Lung (tissue), 11 donors: ENCODE measurements at regions not wholly inside any gene's neighbourhood (a gene's known extent, or its start where the extent isn't known, plus 50 kb on each side); places are given as distances from the start of the nearest gene placed in this dataset.

Experiments used
- ATAC-seq: fragments of 200-7000 bp; cut with Tn5 transposase; one replicate; pipeline ENCODE4 v1.9.1; 2020; ENCODE audit warnings: moderate number of reproducible peaks; ENCODE audit not compliant: insufficient read depth, low FRiP score
- DNase-seq, 3 donors: peaks; one replicate each; pipeline ENCODE4 v3.0.0-alpha.2; 2013 to 2017
- H3K27ac ChIP-seq, 2 donors: one replicate each; pipeline ENCODE4 v1.5.1; 2013; ENCODE audit warnings: mild to moderate bottlenecking in 2 of 2, moderate library complexity in 2 of 2, control low read depth in 1 of 2, inconsistent platforms in 1 of 2, low read depth in 1 of 2, low read length in 1 of 2
- H3K27me3 ChIP-seq, 3 donors: one replicate each; pipeline ENCODE4 v1.5.1; 2013; ENCODE audit warnings: low read length in 2 of 3; ENCODE audit not compliant: control insufficient read depth in 3 of 3, insufficient read depth in 3 of 3
- H3K36me3 ChIP-seq, 4 donors: one replicate each; pipeline ENCODE4 v1.5.1; 2013; ENCODE audit warnings: low read length in 4 of 4, mild to moderate bottlenecking in 1 of 4, moderate library complexity in 1 of 4; ENCODE audit not compliant: control insufficient read depth in 4 of 4, insufficient read depth in 4 of 4
- H3K4me1 ChIP-seq, 5 donors: one replicate each; pipeline ENCODE4 v1.5.1; 2013; ENCODE audit warnings: low read length in 5 of 5, mild to moderate bottlenecking in 2 of 5, moderate library complexity in 1 of 5; ENCODE audit not compliant: control insufficient read depth in 5 of 5, insufficient read depth in 5 of 5
- H3K4me3 ChIP-seq: one replicate; pipeline ENCODE4 v1.5.1; 2013; ENCODE audit warnings: mild to moderate bottlenecking, control low read depth, moderate library complexity
- H3K9ac ChIP-seq, 2 donors: one replicate each; pipeline ENCODE4 v1.5.1; 2013; ENCODE audit warnings: low read length in 2 of 2, control low read depth in 1 of 2; ENCODE audit not compliant: insufficient read depth in 1 of 2
- H3K9me3 ChIP-seq, 4 donors: one replicate each; pipeline ENCODE4 v1.5.1; 2013; ENCODE audit warnings: low read length in 3 of 4, mild to moderate bottlenecking in 1 of 4, moderate library complexity in 1 of 4; ENCODE audit not compliant: control insufficient read depth in 4 of 4, insufficient read depth in 3 of 4
- WGBS, 2 donors: extraction: QIAGEN DNeasy Blood & Tissue Kit; methylation state at CpG; one replicate each; pipeline ENCODE4 v1.1.7; 2013; 5-methylcytosine and 5-hydroxymethylcytosine counted together
- TF ChIP-seq, protein P1 (sequence below): IDR thresholded peaks from 2 replicates; pipeline ENCODE4 v1.5.1; 2012; ENCODE audit warnings: mild to moderate bottlenecking; ENCODE audit errors: control extremely low read depth, extremely low read depth
- donor health status: control.
- donor health status: control.
- donor health status: Bipolar disorder and iron deficiency.
- donor health status: healthy.
- donor health status: DM: yes; HTN: yes; CAD: no.

DNA sequence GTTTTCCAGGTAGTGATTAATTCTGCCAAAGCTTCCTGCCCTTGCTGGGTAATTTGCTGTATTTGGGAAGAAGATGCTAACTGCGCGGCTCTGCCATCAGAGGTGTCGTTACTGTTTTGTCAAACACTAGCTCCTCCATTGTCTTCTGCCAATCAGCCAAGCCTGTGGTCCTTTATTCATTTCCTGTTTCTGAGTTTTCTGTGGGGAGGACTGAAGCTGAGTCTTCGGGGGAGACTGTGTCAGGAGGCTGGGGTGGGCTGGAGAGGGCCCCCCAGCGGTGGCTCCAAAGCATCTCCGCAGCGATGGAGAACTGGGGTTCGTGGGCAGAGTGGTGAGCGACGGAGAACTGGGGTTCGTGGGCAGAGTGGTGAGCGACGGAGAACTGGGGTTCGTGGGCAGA is 322.9 kb upstream of the B3GAT1 start:
- Histone ChIP-seq H3K9ac (no peak overlapping the region), H3K4me3 (no peak overlapping the region), H3K9me3 (no peaks in the 10 kb centered on the region), H3K36me3 (no peaks in the 10 kb centered on the region), H3K27ac (no peak overlapping the region), H3K27me3 (peaks cover 0 to 2% (median 0%) of the 10 kb centered on the region in 3 donors), H3K4me1 (peaks cover 0 to 2% (median 0%) of the 10 kb centered on the region in 5 donors)
- WGBS, 2 donors: 71 to 75% methylated on average over 10 to 14 of the region's 14 CpGs
- no peak for DNase-seq
- TF ChIP-seq, protein P1, sequence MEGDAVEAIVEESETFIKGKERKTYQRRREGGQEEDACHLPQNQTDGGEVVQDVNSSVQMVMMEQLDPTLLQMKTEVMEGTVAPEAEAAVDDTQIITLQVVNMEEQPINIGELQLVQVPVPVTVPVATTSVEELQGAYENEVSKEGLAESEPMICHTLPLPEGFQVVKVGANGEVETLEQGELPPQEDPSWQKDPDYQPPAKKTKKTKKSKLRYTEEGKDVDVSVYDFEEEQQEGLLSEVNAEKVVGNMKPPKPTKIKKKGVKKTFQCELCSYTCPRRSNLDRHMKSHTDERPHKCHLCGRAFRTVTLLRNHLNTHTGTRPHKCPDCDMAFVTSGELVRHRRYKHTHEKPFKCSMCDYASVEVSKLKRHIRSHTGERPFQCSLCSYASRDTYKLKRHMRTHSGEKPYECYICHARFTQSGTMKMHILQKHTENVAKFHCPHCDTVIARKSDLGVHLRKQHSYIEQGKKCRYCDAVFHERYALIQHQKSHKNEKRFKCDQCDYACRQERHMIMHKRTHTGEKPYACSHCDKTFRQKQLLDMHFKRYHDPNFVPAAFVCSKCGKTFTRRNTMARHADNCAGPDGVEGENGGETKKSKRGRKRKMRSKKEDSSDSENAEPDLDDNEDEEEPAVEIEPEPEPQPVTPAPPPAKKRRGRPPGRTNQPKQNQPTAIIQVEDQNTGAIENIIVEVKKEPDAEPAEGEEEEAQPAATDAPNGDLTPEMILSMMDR: no peak
- no peak for ATAC-seq

DNA sequence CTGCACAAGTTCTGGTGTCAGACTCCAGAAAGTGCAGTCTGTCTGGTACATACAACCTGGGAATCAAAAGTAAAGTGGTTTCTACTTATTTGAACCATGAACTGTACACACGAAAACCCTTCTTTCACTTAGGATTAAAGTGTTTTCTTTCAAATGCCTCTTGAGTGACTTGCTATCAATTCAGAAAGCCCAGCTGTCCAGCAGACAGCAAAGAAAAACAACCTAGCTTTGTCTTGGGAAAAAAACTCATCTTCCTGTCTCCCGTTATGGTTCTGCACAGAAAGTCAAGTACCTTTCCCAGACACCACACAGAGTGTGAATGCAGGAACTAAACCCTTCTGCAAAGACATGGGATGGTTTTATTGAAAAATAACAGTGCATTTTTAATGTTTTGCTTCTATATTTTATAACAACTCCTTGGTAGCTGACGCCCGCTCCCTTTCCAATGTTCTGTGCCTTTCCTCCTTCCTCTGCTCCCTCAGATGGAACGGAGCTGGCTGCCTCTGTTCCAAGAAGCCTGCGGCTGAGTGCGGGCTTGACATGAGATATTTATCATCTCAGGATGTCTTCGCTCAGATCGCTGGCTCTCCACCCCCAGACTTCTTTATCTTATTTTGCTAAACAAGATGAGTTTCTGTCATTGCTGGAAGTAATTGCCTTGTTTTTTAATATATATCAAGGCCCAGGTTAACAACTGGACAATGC is 322.3 kb upstream of the B3GAT1 start:
- no peak for DNase-seq
- no peak for ATAC-seq
- no peak overlapping the region for H3K27ac ChIP-seq
- no peak overlapping the region for H3K9ac ChIP-seq
- no peaks in the 10 kb centered on the region for H3K9me3 ChIP-seq
- no peak overlapping the region for H3K4me3 ChIP-seq
- WGBS, 2 donors: 33 to 34% methylated on average over 9 of the region's 9 CpGs
- peaks cover 0 to 2% (median 0%) of the 10 kb centered on the region in 3 donors for H3K27me3 ChIP-seq
- H3K36me3 ChIP-seq: no peaks in the 10 kb centered on the region
- TF ChIP-seq, protein P1: no peak
- no peaks in the 10 kb centered on the region for H3K4me1 ChIP-seq

DNA sequence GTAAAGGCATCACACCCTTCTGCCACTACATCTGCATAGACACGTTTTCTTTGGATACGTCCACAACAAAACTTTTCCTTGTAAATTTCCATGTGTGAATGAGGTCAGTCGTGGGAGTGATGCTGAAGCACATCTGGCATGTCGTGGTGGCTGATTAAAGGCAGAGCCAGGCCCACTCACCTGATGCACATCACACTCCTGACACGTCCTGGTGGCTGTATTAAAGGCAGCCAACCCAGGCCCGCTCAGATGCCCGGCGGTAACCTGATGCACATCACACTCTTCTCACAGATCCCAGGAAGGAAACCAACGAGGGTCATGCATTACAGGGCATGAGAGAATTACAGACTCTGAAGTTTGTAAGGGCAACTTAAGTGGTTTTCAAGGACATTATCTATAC is 321.6 kb upstream of the B3GAT1 start:
- no peaks in the 10 kb centered on the region for H3K9me3 ChIP-seq
- DNase-seq (no peak), ATAC-seq (no peak)
- peaks cover 0 to 2% (median 0%) of the 10 kb centered on the region in 3 donors for H3K27me3 ChIP-seq
- H3K27ac ChIP-seq: no peak overlapping the region
- H3K9ac ChIP-seq: no peak overlapping the region
- H3K4me3 ChIP-seq: no peak overlapping the region
- no peaks in the 10 kb centered on the region for H3K36me3 ChIP-seq
- TF ChIP-seq, protein P1: no peak
- 63 to 68% methylated on average over 9 of the region's 9 CpGs for WGBS, 2 donors
- H3K4me1 ChIP-seq: no peaks in the 10 kb centered on the region
